ENCODE measurements at regions not wholly inside any gene's neighbourhood (a gene's known extent, or its start where the extent isn't known, plus 50 kb on each side); places are given as distances from the start of the nearest gene placed in this dataset.
"Not testable (repeated sequence)": the region's sequence is repeated elsewhere in the genome, so short reads cannot be mapped to it uniquely, and the experiment has no call there.

DNA sequence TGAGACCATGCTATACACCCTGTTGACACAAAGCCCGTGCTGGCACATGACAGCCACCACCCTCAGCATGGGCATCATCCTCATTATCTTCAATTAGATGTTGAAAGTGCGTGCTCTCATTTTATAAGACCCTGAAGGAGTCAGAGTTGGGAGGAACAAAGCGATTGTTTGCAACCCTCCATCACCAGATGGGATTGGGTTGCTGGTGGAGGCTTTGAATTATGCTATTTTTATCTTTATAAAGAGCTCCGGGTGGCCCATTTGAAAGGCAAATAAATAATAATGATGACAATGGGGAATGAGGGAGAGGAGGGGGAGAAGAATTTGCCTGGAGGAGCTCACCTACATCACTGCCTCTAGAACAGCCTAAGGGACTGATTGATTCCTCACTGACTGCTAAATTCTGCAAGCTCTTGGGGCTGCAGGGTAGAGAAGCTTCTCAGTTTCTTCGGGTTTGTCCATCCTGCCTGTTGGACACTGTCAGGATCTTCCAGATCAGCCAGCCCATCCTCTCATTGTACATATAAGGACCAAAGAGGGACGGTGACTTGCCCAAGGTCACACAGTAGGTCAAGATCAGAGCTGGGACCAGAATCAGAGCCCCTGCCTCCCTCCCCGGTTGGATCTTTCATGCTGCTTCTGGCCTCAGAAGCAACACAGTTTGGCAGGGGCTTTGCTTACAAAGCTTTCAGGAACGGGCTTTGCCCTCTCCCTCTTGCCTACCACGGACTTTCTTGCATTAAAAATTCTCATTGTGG is 130.9 kb upstream of the ZBTB40 start:
- DNase-seq, result no peak

DNA sequence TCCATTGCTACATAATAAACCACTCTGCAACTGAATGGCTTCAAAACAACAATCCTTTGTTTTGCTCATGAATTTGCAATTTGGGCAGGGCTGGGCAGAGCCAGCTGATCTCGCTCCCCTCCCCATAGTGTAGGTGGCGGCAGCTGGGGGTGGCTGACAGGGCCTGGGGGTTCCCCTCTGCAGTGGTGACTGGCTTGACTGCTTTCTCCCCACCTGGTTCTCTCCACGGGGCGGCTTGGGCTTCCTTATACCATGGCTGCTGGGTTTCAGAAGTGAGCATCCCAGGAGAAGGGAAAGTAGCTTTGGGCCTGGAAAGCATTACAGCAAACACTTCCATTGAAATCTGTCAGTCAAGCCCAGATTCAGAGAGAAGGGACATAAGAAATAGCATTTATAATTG is 129.7 kb upstream of the ZBTB40 start:
- DNase-seq, result no peak

DNA sequence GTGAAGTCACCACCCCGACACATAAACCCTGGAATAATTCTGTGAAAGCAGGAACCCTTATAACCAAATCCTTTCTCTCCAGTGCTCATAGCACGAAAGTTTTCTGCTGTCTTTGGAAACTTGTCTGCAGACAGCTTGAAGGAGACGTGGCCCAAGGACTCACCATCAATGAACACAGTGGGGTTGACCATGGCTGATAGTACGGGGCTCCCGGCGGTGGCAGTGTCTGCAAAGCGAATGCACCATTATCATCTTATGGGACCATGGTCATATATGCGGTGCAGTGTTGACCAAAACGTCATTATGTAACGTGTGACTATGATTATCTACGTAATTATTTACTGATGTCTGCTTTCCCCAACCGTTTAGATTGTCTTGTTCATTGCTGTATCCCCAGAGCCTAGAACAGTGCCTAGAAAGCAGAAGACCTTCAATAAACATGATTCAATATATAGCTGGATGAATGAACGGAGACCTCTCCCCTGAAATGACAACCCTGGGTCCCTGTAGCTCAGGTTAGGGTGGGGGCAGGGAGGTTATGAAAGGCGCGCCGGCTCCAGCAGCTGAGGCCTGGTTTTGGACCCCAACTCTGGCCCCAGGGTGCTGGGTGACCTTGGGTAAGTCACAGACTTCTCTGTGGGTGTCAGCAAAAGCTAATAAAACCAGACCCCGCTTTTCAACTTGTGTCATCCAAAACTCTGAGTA is 128.4 kb upstream of the ZBTB40 start:
- DNase-seq, result no peak

DNA sequence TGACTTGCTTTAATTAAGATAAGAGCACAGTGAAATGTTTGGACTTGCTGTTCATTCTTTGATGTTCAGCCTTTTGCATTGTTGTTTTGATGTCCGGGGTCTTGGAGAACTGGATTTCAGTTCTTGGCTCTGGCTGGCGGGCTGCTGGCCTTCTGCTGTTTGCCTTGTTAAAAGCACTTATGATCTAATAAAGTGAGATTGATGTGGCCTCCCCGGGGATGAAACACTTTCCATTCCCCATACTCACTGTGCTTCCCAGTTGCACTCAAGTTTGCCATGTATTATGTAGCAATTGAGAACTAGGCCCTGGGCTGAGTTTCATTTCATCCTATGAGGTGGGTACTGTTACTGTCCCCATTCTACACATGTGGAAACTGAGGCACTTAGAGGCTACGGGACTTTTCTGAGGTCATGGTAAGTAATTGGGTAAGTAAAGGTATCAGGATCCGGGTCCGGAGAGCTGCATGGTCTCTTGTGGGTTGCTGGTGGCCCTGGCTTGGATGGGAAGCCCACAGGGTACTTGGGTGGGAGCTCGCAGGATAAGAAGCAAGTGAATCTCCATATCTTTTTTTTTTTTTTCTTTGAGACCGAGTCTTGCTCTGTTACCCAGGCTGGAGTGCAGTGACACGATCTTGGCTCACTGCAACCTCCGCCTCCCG is 127.7 kb upstream of the ZBTB40 start:
- DNase-seq, result no peak

DNA sequence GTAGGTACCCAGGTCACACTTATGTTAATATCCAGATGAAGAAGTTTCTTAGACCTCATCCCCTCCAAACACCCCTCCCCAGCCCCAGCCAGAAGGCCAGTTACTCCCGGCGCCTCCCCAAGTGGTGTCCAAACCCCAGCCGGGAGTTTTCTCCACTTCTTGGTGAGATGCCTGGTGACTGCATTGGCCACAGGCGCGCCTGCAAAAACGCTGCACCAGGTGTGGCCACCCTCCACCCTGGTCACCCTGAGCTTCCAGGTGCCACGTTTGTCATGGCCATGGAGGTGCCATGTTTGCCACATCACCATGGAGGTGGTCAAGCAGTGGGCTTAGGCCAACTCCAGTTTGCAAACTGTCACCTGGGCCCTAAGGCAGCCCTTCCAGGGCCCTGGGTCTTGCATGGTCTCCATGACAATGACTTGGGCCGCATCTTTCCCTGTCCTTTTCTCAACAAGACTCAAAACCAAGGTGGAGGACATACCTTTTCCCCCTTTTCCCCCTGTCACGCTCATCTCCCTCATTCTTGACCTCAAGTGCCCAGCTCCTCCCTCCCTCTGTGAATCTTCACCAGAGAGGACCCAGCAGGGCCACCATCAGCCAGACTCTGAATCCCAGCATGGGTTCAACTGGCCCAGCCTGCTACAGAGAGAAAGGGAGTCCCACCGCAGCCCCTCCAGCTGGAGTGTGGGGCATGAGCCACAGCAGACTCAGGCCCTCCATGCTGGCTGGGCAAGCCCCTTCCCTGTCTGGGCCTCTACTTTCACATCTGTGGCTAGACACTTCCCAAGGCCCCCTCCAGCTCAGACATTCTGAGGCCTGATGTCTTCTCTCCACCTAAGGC is 125.9 kb upstream of the ZBTB40 start:
- no peak for DNase-seq

DNA sequence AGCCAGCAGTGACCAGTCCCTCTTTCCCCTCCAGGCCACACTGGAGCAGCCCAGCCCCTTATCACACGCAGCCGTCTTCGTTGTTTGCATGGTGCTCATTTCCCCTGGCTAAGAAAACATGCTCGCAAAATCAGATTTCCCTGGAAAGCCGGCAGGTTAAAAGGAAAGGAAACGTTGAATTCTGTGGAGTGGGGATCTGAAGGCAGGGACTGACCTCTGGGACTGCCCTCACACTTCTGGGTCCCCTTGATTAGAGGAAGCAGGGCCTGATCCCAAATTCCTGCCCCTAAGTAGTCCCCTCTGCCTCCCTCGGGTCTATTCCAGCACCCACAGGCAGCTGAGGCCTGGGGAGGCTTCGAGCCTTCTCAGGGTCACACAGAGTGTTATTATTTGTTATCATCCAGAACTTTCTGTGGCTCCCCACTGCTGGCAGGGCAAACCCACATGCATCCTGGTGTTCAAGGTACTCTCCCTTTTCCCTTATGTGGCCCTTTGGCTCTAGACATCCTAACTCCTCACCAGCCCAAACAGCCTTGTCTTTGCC is 125.2 kb upstream of the ZBTB40 start:
- DNase-seq, result no peak

DNA sequence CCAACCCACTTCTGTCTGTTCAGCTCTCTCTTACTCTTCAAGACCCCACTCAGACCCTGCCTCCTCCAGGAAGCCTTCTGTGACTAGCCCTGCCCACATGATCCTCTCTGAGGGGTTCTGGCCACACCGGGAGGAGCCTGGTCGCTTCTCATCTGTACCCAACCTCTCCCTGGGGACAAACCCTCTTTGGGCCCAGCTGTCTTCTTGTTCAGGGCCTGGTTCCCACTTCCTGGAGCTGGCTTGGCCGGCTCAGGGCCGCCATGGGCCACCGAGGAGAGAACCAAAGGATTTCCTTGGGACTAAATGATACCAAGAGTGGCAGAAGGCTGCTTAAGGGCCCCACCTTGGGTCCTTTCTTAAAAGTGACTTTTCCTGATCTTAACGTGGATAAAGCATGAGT is 124.7 kb upstream of the ZBTB40 start:
- no peak for DNase-seq

DNA sequence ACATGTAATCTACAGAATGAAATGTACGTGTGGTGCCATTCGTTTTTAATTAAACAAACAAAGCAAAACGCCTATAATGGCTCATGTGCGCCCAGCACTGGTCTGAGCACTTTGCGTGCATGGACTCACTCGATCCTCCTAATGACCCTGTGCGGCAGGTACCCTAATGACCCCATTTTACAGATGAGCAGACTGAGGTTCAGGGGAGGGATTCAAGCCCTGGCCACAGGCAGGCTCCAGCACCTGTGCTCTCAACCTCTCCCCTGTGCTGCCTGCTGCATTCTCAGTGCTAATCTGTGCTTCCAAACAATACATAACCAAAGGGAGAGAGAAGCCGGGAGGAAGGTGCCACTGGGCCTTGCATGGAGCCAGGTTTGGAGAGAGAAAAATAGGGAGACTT is 124.2 kb upstream of the ZBTB40 start:
- no peak for DNase-seq

DNA sequence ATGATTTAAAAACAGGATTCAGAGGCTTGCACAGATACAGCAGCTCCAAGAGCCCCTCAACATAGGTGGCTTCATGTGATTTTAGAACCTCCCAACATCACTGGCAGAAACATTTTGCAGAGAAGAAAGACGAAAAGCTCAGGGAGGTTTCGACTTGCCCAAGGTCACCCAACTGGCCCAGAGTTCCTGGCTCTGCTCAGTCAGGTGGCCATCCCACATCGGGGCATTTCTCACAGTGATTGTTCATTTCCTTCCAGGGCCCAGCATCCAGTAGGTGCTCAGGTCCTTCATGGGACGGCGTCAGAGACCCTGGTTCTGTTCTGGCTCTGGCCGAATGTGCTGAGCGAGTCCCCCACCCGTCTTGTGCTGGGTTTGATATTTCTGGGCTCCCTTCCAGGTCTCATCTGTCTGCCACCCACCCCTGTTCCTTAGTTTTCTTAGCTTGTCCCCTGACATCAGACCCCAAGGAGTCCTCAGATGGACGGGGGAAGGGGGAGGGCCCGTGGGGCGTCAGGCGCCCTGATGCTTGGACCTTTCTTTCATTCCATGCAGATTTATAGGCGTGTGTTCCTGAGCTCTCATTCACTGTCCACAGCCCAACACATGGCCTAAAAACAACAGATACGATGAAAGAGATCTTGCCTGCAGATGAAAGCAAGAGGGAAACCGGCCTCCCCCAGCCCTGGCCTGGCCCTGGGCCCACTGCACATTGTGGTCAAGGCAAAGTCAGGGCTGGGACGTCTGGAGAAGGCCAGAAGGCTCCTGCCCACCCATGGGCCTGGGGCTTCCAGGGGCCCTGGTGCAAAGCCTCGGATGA is 123.1 kb upstream of the ZBTB40 start:
- DNase-seq, result no peak

DNA sequence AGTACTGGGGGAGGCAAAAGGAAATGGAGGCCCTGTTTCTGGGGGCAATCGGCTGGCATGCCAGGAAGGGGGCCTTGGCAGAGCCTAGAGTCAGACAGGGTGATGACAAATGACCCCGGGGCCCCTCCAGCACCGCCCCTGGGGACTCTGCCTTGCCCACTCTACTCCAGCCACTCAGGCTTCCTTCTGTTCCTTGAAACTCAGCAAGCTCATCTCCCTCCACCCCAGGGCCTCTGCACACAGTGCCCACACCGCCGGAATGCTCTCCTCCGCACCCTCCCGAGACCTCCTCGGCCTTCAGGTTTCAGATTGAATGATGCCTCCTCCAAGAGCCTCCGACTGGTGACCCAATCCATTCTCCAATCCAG is 122.5 kb upstream of the ZBTB40 start:
- no peak for DNase-seq

DNA sequence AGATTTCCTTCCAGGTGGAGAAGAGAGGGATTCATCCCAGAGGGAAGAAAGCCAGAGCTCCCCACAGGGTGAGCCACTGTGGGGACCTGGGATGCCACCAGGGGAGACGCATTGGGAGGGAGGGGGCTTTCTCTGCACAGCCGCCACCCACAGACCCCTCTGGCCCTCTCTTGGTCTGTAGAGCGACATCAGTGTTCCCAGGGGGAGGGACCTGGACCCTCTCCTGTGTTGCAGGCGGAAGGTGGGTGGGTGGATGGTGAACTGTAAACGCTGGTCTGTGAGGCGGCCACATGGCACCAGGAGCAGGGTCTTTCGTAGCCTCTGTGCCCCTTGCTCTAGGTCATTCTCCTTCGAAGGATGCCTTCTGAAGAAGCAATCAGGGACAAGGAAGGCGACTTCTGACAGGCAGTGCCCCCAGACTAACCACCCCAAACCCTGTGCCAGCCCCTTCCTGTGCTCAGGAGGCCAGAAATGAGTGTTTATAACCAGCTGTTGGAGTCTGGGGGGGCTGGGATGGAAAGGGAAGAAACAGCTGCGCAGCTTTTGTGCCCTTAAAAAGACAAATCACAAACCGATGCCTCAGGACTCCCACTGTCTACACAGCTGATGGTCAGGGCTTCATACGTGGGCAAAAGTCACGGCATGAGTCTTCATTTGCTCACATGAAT is 121.4 kb upstream of the ZBTB40 start:
- no peak for DNase-seq

DNA sequence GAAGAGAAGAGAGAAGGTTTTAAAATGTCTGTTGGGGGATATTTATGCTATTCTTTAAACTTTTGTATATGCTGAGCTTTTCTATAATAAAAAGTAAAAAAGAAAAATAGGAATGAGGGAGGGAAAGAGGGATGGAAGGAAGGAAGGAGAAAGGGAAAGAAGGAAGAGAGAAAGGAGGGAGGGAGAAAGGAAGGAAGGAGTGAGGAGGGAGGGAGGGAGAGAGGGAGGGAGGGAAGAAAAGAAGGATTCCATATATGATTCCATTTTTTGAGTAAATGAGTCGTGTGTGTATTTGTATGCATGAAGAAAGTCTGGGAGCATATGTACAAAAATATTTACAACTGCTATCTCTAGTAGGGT is 120.9 kb upstream of the ZBTB40 start:
- no peak for DNase-seq

DNA sequence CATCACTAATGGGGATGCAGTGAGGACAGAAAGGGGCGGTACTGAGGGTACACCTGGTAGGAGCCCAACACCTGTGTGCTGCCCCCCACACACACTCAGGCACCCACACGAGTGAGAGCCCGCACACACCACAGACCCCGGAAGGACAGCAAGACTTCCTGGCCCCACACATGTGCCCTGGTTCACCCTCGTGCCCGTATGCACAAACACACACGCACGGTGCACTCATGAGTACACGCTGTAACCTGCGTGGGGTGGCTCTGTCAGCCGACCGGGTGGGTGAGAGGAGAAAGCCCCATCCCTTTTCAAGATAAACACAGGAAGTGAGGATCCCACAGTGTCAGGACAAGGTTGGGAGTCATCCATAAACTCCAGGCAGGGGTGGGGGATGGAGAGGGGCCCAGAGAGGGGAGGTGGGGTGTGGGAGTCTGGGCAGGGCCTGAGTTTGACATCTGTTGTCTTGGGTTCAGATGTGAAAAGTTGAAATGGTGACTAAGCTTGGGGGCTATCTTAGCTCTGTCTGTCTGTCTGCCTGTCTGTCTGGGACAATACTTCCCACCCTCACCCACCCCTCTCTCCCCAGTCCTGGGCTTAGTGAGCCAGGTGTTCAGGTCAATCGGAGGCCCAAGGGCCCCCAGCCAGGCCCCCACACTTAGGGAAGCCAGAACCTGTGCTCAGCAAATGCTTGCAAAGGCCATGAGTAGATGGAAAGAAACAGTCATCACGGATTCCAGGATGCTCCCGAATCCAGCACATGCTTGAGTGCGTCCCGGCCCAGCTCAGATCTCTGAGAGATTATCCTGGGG is 119.8 kb upstream of the ZBTB40 start:
- no peak for DNase-seq

DNA sequence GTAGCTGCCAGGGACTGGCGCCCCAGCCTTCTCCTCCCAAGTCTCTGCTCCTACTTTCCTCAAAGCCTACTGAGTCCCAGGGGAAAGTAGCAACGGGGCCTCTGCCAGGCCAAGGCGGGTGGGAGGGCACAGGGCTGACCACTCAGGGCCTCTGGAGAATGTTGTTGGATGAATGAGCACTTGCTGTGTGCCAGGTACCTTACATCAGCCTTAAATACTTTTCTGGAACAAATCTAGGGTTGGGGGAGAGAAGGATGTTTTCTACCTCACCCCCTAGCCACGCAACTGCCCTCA is 119.3 kb upstream of the ZBTB40 start:
- no peak for DNase-seq

DNA sequence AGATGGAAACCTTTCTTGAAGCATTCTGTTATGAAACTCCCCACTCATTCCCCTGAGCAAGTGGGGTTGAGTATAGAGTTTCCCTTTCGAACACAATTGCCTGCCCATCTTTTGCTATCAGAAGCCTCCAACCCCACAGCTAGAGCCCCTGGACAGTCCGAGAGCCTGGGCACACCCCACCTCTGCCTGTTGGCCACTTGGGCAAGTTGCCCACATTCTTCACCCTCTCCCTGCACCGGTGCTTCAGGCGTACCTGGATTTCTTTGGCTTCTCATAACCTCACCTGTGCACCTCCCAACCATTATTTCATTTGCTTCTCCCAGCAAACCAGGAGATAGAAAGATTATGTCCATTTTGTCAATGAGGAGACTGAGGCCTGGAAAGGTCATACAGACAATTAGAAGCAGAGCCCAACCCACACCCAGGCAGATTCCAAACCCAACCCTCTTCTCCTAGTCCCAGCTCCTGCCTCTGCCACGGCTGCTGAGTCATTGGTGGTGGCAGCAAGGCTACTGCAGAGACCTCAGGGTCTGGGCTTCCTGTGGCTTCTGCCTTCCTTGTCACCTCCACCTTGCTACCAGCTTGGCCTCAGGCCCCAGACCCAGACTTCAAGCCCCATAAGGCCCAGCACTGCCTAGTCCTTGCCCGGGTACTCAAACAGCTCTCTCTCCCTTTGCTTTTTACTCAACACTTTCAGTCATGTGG is 118.7 kb upstream of the ZBTB40 start:
- no peak for DNase-seq

DNA sequence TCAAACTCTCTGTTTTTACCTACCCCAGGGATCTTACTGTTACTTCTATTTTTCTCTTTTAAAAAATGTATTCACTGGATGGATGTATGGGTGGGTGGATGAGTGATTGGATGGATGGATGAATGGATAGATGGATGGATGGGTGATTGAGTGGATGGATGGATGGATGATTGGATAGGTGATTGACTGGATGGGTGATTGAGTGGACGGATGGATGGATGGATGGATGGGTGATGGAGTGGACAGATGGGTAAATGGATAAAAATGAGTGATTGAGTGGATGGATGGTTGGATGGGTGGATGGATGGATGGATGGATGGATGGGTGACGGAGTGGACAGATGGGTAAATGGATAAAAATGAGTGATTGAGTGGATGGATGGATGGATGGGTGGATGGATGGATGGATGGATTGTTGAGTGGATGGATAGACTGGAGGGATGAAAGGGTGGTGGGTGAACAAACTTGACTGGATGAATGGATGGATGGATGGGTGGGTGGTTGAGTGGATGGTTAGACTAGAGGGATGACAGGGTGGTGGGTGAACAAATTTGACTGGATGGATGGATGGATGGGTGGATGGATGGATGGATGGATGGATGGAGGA is 118.0 kb upstream of the ZBTB40 start:
- DNase-seq, result no peak

DNA sequence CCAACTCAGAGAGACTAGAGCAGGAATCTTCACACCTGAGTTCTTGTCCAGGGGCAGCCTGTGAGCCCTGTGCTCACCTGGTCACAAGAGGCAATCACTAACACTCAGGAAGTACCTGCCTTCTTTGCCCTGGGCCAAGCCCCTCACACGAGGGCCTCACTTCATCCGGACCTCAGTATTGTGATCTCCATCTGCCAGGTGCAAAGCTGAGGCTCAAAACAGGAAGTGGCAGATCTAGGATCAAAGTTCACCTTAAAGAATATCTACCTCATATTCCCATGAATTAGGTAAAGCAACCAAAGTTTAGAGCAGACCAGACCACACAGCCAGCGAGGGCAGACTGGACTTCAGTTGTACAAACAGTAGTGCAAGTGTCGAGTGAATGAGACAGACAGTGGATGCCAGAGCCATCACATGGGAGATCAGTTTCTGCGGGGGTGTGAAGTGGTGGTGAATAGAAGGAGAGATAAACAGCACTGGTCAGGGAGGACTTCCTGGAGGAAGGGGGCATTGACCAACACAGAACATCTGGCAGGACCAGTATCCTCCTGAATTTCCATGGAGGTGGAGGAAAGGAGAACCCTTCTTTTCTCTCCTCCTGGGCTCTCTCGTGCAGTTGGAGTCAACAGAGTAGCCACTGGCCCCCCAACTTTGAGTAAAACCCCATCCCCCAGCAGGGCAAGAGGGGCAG is 116.6 kb upstream of the ZBTB40 start:
- no peak for DNase-seq

DNA sequence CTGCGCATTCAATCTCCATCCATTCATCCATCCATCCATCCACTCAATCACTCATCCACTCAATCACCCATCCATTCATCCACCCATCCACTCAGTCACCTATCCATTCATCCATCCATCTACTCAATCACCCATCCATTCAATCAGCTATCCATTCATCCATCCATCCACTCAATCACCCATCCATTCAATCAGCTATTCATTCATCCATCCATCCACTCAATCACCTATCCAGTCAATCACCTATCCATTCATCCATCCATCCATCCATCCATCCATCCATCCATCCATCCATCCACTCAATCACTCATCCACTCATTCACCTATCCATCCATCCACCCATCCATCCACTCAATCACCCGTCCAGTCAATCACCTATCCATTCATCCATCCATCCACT is 115.4 kb upstream of the ZBTB40 start:
- DNase-seq, result not testable (repeated sequence)
